Kidney capillary endothelial cell (primary cell): ENCODE measurements at regions not wholly inside any gene's neighbourhood (a gene's known extent, or its start where the extent isn't known, plus 50 kb on each side); places are given as distances from the start of the nearest gene placed in this dataset.
A peak's percentile ranks its signal among the peaks of the same experiment; 100 is the strongest.
"Not testable (repeated sequence)": the region's sequence is repeated elsewhere in the genome, so short reads cannot be mapped to it uniquely, and the experiment has no call there.

Source experiments
- DNase-seq: peaks from one replicate; pipeline ENCODE4 v3.0.0-alpha.2; 2018; ENCODE audit warnings: low spot score

DNA sequence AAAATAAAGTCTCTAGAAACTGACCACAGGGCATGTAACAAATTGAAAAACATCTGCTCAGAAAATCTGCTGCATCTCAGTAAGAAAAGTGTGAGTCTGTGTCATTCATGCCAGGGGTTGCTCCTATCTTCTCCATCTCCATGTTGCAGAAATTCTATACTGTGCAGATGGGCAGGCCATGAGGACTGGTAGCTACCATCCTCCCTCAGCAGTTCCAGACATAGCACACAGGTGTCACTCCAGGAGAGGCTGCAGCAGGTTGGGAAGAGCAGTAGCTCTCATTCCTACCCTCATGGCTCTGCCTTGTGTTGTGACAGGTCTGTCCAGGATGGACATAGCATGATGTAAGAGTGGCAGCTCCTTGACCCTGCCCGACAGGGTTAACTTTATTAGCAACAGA is 173.4 kb downstream of the NDUFS4 start:
- DNase-seq: no peak

DNA sequence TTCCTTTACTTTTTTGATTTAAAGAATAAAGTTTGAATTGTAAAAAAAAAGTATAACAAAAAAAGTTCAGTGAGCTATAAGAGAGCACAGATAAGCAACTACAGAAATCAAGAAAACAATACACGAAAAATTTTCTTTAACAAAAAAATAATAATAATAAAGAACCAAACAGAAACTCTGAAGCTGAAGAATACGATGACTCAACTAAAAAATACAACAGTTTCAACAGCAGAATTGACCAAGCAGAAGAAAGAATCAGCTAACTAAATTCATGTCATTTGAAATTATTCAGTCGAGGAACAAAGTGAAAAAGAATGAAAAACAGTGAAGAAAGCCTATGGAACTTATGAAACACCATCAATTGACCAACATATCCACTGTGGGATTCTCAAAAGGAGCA is 177.7 kb downstream of the NDUFS4 start:
- DNase-seq: no peak

DNA sequence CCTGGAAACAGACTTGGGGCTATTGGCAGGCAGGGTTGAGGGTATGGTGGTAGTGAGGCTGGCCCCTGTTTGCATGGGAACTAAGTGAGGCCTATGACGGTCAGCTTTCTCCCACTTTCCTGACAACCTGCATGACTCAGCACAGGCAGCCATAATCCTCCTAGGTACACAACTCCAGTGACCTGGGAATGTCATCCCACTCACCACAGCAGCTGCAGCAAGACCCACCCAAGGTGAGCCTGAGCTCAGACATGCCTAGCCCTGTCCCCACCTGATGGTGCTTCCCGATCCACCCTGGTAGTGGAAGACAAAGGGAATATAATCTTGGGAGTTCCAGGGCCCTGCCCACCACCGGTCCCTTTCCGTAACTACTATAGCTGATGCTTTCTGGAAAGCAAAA is 178.7 kb downstream of the NDUFS4 start:
- no peak for DNase-seq

DNA sequence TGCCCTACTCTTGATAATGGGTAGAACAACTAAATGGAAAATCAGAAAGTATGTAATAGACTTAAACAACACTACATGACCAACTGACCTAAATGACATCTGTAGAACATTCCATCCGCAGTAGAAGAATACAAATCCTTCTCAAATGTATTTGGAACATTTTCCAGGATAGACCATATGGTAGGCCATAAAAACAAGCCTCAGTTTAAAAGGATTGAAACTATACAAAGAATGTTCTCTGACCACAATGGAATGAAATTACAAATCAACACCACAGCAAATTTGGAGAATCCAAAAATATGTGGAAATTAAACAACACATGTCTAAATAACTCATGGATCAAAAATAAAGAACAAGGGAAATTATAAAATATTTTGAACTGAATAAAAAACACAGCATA is 189.2 kb downstream of the NDUFS4 start:
- no peak for DNase-seq

DNA sequence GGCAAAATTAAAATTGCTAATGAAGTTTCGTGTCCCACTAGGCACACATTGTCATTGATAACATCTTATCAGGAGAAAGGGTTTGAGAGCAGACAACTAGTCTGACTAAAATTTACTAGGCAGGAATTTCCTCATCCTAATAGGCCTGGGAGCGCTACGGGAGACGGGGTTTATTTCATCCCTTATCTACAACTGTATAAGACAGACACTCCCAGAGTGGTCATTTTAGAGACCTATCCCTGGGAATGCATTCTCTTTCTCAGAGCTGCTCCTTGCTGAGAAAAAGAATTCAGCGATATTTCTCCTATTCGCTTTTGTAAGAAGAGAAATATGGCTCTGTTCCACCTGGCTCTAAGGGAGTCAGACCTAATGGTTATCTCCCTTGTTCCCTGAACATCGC is 191.8 kb downstream of the NDUFS4 start:
- DNase-seq: not testable (repeated sequence)

DNA sequence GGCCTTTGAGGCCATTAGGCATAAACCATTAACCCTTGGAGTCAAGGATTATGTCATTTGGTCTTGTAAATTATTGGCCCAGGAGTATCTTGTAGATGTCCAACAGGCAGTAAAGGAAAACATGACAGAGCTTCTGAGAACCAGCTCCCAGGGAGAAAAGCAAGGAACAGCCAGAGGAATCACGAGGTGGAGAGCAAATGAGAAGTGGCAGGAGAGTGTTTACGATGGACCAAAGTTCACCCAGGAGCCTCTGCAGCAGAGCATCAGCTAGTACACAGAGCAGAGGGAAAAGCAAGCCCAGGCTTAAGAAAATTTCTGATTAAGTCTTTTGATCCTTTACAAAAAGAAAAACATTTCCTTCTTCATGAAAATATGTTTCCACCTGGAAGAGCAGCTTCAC is 206.2 kb downstream of the NDUFS4 start:
- DNase-seq: no peak

DNA sequence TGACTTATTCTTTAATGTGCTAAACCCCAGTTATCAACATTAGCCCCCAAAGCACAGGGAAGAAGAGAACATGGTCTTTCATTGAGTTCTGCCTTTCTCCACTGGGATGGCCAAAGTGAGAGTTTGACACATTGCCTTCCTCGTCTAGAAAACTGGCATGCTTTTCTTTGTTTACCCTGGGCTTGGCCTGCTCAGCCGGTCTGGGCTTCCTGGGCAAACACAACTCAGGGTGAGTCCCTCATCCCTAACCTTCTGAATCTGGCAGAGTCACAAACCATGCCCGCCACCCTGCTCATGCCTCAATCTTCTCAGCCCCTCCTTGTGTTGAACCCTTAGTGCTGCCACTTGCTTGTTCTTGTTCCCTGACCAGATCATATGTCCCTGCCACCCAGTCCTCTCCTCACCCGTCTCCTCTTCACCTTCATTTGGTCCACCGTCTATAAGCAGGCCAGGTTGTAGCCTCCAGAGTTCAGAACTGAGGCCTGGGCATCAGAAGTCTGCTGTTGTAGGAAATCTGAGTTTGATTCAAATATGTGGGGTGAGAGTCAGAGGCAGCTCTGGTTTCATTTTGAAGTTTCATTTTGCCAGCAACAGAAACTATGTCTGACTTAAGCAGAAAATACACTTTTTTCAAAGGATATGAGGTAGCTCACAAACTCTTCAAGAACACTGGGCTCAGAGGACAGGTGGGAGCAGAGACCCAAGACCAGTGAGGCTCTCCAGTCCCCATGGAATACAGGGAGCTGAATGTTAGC is 217.6 kb downstream of the NDUFS4 start:
- no peak for DNase-seq

DNA sequence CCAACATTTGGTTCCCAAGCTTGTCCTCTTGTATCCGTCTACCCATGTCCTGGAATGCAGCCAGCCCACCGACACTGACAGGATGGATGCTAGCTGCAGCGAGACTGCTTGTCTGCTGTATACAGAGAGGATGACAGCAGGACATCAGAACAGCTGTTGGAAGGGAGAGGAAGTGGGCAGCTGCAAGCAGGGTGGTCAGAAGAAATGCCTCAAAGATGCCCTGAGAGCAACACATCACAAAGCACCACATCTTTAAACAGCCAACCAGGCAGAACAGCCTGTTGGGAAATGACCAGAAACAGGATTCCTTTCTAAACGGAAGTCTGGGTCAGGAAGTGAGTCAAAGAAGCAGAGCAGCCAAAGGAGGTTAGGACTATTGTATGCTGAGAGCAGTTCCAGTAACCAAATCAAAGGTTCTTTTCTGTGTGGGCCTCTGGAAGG is 219.1 kb downstream of the NDUFS4 start:
- peak; percentile 86 for DNase-seq

DNA sequence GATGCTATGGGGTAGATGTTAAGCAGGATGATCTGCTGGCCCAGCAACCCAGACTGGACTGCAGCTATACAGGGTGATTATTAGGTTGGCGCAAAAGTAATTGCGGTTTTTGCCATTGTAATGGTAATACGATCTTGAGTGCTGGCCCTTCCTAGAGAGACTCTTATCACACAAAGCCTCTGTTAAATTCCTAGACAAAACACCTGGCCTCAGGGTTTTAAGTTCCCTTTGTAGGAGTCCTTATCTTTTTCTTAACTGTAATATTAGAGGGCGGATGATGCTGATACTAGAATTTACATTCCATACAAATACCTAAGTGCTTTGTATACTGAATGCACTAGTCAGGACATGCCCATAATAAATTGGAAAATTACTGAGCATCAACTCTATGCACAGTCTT is 222.2 kb downstream of the NDUFS4 start:
- DNase-seq: no peak

DNA sequence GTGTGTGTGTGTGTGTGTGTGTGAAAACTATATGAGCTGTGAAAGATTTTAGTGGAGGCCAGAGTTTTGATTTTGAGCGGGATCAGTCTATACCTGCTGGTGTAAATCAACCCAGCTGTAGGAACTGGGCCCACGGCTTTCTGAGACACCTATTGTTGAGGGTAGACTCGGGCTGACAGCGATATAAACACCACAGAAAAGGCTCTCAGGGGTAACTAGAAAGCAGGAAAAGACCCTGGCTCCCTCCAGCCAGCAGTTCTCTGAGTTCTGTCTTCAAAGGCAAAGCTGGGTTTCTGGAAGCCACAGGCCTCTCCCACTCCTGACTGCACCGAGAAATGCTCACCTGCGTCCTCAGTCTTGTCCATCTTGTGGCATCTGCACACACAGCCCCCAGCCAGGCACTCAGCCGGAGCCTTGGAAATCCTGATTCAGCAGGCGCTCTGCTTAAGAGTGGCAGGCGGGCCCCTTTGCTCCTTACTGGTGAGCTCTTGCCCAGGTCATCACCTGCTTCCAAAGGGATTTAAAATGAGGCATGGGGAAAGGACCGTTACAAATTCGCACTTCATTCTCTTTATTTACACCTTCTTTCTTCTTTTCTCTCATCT is 223.3 kb downstream of the NDUFS4 start:
- DNase-seq: no peak

DNA sequence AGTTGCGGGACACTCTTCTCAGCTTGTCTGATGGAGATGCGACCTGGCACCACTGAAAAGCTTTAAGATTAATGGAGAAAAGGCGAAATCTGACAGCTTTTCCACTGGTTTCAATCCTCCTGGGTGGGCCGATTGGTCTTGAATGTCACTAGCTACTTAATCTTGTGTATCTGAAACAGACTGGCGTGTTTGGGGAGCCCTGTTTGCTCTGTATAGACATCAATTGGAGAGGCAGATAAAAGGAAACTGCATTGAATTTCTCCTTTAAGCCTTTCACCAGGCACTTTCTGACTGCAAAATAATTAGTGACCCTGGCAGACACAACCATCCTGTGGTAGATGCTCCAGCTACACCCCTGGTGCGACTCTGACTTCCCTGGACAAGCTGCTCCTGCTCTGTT is 224.2 kb downstream of the NDUFS4 start:
- DNase-seq: no peak

DNA sequence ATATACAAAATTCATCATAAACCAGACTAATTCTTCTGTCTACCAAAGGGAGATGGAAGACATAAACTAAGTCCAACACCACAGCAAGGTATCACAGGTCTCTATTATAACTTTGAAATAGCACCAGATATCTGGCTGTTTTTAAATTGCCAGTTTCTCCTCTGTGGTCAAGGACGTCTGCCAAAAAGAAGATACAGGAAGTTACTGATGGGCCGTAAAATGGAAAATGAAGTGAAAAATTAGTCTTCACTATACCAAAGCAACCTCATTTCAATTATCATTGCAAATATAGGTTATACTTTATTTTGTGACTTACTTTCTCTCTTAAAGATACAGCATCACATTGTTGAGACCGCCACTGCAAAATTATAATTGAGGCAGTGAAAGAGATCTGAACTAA is 225.5 kb downstream of the NDUFS4 start:
- no peak for DNase-seq

DNA sequence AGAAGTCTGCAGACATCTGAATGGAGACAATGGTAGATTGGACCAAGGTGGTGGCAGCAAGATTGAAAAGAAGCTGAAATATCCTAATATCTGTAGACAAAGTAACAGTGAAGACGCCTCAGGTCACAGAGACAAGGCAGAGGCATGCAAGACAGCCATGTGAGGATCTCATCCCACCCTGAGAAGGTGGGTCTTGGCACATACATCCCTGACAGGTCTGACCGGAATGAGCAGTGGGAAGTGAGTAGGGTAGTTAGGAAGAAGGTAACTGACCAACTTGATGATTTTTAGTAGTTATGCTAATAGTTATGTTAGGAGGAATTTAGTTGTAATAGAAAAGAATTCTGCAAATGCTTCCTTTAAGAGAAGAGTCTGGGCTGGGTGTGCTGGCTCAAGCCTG is 229.6 kb downstream of the NDUFS4 start:
- no peak for DNase-seq

DNA sequence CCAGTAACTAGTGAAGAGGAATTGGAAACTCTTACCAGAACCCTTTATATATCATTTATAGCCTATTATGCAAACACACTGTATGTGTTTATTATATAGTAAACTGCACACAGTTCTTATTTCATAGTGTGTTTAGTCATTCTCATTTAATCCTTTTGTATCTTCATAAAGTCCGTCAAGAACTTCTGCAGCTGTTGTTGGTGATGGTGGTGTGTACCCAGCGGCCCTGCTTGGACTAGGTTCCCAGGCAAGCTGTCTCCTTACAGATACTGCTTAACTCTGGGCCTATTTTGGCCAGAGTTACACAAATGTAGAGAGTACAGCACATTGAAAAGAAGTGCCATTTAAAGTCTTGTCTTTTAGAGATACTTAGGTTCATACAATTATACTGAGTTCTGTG is 231.9 kb downstream of the NDUFS4 start:
- DNase-seq: no peak

DNA sequence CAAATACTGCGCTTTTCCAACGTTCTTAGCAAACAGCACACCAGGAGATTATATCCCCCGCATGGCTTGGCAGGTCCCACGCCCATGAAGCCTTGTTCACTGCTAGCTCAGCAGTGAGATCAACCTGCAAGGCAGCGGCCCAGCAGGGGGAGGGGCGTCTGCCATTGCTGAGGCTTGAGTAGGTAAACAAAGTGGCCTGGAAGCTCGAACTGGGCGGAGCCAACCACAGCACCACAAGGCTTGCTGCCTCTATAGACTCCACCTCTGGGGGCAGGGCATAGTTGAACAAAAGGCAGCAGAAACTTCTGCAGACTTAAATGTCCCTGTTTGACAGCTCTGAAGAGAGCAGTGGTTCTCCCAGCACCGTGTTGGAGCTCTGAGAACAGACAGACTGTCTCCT is 239.2 kb downstream of the NDUFS4 start:
- DNase-seq: not testable (repeated sequence)

DNA sequence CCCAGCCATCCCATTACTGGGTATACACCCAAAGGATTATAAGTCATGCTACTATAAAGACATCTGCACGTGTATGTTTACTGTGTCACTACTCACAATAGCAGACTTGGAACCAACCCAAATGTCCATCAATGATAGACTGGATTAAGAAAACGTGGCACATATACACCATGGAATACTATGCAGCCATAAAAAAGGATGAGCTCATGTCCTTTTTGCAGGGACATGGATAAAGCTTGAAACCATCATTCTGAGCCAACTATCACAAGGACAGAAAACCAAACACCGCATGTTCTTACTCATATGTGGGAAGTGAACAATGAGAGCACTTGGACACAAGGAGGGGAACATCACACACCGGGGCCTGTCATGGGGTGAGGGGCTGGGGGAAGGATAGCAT is 248.0 kb downstream of the NDUFS4 start:
- DNase-seq: not testable (repeated sequence)

DNA sequence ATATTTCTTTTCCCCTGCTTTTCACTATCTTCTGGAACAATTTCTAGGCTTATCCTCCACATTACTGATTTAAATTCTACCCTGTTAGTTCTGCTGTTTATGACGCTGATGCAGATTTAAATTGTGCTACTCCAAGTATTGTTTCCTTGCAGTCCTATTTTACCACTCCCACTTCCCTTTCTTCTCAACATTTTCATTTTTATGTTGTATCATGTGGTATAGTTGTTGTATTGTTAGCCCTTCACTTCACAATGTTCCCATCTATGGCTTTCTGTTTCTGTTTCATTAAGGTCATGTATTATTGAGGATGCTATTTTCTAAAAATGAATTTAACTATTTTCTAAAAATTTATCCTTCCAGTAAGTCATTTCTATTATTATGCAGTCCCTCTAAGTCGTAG is 254.4 kb downstream of the NDUFS4 start:
- DNase-seq: no peak

DNA sequence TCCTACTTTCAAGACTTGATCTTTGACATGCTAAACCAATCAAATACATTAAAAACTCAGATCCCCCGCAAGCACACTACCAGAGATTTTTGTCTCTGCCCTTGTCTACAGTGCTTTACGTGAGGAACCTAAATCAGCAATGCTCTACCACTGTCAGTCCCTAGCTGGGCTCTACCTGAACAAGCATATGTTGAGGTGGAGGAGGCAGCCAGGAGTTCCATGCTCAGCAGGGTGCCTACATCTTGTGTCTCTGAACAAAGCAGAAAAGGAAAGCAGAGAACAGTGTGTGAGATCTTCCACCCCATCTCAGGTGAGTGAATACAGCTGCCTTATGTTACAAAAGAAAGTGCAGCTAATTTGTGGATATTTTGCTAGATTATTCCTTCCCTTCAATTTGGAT is 255.0 kb downstream of the NDUFS4 start:
- no peak for DNase-seq

DNA sequence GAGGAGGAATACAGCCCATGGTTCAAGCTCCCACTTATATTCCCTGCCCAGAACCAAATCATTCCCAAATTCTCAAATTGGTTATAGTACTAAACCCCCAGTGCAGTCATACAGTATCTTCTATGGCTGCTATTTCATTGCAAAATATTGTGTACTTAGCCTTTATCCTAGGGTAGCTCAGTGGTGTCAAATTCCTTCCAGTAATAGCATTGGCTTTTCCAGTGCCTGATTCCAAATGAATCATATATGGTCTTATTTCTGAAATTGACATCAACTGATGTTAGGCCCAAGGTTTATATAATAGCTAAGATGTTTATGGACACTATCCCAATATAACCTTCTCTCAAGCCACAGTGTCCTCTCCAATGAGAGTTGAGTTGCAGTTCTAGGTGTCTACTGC is 256.7 kb downstream of the NDUFS4 start:
- DNase-seq: no peak

DNA sequence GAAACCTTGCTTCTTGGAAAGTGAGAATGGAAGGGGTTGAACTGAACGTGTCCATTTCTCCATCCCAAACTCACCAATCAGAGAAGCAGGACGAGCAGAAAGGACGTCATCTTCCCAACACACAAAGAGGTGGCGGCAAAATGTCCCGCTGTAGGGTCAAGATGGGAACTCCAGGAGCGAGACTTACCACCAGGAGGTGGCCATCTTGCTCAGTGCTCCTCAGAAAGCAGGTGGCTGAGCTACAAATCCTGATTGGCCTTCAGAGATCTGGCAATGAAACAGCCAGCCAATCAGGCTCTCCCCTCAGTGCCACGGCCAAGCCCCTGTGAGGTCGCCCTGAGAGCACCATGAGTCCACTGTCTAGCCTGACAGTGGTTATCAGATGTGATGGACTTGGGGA is 259.0 kb downstream of the NDUFS4 start:
- DNase-seq: no peak

DNA sequence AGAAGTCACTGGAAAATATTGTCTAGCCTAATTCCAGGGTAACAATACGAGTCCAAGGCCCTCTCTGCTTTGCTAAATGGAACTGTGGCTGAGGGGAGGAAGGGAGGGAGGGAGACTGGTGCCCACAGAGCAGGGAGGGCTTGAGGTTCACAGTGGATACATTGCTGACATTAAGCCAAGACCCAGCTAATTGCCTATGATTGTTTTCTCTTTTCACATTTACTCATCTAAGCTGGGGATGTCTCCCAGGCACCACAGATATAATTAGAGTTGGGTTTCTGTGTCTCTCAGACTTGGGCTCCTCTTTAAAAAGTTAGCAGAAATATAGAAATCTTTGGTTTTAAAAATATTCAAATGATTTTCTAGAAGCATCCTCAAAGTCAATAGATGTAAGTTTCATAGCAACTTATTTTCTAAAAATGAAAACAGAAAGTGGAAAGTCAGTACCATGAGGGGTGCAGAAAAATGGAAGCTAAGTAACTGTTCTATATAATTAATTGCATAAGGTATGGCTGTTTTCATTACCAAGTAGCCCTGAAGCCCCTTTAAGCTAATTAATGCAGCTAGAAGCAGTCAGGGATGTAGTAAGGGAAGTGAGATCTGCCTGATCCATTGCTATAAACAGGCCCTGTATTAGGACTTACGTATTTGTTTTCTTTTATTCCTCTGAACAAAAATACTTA is 259.8 kb downstream of the NDUFS4 start:
- no peak for DNase-seq

DNA sequence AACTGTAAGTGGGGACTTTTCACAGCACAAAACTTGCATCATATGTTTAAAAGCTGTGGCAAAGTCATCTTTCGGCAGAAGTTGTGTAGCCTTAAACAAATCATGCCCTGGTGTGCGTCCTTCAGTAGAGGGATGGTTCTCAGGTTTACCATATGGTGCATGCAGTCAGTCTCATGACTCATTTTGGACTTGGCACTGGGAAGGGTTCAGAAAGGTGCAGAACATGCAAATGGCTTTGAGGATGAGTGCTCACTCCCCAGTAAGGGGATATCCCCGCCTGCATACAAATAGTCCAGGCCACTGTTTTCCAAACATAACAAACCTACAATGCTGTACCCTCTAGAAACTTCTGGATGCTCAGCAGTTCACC is 260.3 kb downstream of the NDUFS4 start:
- no peak for DNase-seq

DNA sequence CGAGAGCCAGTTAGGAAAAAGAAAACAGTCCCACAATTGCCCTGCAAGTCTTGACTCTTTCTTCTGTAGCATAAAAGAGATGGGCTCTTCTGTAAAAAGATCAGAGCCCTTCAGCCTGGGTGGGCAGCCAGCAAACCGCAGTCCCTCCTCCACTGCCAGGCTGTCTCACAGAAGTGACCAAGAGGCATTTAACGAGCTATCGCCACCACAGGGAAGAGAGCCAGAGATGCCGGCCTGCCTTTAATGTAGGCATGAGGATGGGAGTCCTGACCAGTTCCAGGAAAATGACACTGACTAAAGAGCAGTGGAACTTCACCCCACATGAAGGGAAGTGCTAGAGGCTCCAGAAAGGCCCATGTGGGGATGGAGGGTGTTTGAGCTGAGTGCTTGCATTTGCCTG is 264.6 kb downstream of the NDUFS4 start:
- no peak for DNase-seq

DNA sequence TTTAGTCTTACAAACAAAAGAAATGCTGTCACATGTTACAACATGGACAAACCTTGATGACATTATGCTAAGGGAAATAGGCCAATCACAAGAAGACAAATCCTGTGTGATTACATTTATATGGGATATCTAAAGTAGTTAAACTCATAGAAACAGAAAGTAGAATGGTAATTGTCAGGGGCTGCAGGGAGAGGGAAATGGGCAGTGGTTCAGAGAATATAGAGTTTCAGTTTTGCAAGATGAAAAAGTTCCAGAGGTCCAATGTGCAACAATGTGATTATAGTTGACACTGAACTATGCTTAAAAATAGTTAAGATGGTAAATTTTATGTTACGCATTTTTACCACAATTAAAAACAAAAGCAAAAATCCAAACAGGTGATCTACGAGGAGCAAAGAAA is 265.5 kb downstream of the NDUFS4 start:
- DNase-seq: no peak
